Panc1 (cell line): ENCODE measurements at regions not wholly inside any gene's neighbourhood (a gene's known extent, or its start where the extent isn't known, plus 50 kb on each side); places are given as distances from the start of the nearest gene placed in this dataset.

Experiments
- TF ChIP-seq, protein P1 (sequence below), 2 experiments: IDR thresholded peaks; 2 replicates each; pipeline ENCODE4 v1.6.1; 2011 to 2012; ENCODE audit warnings: low read depth in 2 of 2, control low read depth in 1 of 2, low read length in 1 of 2, mild to moderate bottlenecking in 1 of 2, moderate library complexity in 1 of 2; ENCODE audit not compliant: insufficient read depth in 1 of 2
- TF ChIP-seq, protein P2 (sequence below): fragments of 450-650 bp; IDR thresholded peaks from 2 replicates; pipeline ENCODE4 v1.5.1; 2017; ENCODE audit warnings: mild to moderate bottlenecking

DNA sequence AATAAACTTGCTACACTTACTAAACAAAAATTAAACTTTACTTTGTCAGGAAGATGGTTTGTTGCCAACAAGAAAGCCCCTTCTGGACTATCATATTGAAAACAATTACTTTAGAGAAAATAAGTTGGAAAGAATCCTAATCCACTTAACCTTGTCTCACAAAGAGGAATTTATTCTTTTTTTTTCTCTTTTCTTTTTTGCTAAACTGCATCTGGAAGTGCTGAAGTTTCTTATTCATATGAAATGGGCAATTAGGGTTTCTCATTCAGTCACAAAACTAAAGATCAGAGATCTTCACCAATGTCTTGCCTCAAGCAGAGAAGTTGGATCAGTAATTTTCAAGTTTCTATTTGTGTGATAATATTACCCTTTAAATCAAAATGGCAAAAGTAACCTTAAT, 234.9 kb upstream of the AMOT start:
- TF ChIP-seq, protein P1, sequence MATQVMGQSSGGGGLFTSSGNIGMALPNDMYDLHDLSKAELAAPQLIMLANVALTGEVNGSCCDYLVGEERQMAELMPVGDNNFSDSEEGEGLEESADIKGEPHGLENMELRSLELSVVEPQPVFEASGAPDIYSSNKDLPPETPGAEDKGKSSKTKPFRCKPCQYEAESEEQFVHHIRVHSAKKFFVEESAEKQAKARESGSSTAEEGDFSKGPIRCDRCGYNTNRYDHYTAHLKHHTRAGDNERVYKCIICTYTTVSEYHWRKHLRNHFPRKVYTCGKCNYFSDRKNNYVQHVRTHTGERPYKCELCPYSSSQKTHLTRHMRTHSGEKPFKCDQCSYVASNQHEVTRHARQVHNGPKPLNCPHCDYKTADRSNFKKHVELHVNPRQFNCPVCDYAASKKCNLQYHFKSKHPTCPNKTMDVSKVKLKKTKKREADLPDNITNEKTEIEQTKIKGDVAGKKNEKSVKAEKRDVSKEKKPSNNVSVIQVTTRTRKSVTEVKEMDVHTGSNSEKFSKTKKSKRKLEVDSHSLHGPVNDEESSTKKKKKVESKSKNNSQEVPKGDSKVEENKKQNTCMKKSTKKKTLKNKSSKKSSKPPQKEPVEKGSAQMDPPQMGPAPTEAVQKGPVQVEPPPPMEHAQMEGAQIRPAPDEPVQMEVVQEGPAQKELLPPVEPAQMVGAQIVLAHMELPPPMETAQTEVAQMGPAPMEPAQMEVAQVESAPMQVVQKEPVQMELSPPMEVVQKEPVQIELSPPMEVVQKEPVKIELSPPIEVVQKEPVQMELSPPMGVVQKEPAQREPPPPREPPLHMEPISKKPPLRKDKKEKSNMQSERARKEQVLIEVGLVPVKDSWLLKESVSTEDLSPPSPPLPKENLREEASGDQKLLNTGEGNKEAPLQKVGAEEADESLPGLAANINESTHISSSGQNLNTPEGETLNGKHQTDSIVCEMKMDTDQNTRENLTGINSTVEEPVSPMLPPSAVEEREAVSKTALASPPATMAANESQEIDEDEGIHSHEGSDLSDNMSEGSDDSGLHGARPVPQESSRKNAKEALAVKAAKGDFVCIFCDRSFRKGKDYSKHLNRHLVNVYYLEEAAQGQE (IDR thresholded peaks at IDR 0.05; ENCODE audit: insufficient read depth in 1 of 2, low read depth in 2 of 2, low read length in 1 of 2), result no peak
- TF ChIP-seq, protein P2, sequence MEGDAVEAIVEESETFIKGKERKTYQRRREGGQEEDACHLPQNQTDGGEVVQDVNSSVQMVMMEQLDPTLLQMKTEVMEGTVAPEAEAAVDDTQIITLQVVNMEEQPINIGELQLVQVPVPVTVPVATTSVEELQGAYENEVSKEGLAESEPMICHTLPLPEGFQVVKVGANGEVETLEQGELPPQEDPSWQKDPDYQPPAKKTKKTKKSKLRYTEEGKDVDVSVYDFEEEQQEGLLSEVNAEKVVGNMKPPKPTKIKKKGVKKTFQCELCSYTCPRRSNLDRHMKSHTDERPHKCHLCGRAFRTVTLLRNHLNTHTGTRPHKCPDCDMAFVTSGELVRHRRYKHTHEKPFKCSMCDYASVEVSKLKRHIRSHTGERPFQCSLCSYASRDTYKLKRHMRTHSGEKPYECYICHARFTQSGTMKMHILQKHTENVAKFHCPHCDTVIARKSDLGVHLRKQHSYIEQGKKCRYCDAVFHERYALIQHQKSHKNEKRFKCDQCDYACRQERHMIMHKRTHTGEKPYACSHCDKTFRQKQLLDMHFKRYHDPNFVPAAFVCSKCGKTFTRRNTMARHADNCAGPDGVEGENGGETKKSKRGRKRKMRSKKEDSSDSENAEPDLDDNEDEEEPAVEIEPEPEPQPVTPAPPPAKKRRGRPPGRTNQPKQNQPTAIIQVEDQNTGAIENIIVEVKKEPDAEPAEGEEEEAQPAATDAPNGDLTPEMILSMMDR, result no peak
